Skin of body (tissue), 1 donor: ENCODE measurements at regions not wholly inside any gene's neighbourhood (a gene's known extent, or its start where the extent isn't known, plus 50 kb on each side); places are given as distances from the start of the nearest gene placed in this dataset.
"Not testable (repeated sequence)": the region's sequence is repeated elsewhere in the genome, so short reads cannot be mapped to it uniquely, and the experiment has no call there.

Experiments
- DNase-seq: peaks from one replicate; lab custom pipeline; 2025; lab: John Stamatoyannopoulos, UW

GRCh38 chr7:69257592-69257991, 340.7 kb upstream of the AUTS2 start:
- DNase-seq, result no peak

GRCh38 chr7:69259445-69259844, 338.8 kb upstream of the AUTS2 start:
- no peak for DNase-seq

- DNase-seq, result no peak
Observed at GRCh38 chr7:69260023-69260422, 338.3 kb upstream of the AUTS2 start.

- no peak for DNase-seq
Observed at GRCh38 chr7:69263550-69263949, 334.7 kb upstream of the AUTS2 start.

- DNase-seq, result peak; percentile 2
Observed at GRCh38 chr7:69269806-69270205, 328.5 kb upstream of the AUTS2 start.

GRCh38 chr7:69272101-69272500, 326.2 kb upstream of the AUTS2 start:
- DNase-seq, result peak; percentile 6

GRCh38 chr7:69276011-69276729, 322.1 kb upstream of the AUTS2 start:
- peak; percentile 50 for DNase-seq

- DNase-seq, result peak; percentile 63
Observed at GRCh38 chr7:69277366-69277765, 320.9 kb upstream of the AUTS2 start.

GRCh38 chr7:69282946-69283345, 315.3 kb upstream of the AUTS2 start:
- DNase-seq, result peak; percentile 22

- peak; percentile 27 for DNase-seq
Observed at GRCh38 chr7:69283421-69283820, 314.9 kb upstream of the AUTS2 start.

GRCh38 chr7:69285854-69286253, 312.4 kb upstream of the AUTS2 start:
- DNase-seq, result no peak

- peak; percentile 47 for DNase-seq
Observed at GRCh38 chr7:69295977-69296376, 302.3 kb upstream of the AUTS2 start.

GRCh38 chr7:69301253-69301652, 297.0 kb upstream of the AUTS2 start:
- peak; percentile 26 for DNase-seq

GRCh38 chr7:69309601-69310000, 288.7 kb upstream of the AUTS2 start:
- no peak for DNase-seq

- DNase-seq, result no peak
Observed at GRCh38 chr7:69311489-69311888, 286.8 kb upstream of the AUTS2 start.

GRCh38 chr7:69313852-69314251, 284.4 kb upstream of the AUTS2 start:
- not testable (repeated sequence) for DNase-seq

GRCh38 chr7:69318794-69319193, 279.5 kb upstream of the AUTS2 start:
- no peak for DNase-seq

- no peak for DNase-seq
Observed at GRCh38 chr7:69328516-69328915, 269.8 kb upstream of the AUTS2 start.

- peak; percentile 62 for DNase-seq
Observed at GRCh38 chr7:69334701-69335100, 263.6 kb upstream of the AUTS2 start.

- no peak for DNase-seq
Observed at GRCh38 chr7:69335331-69335730, 262.9 kb upstream of the AUTS2 start.

GRCh38 chr7:69336976-69337375, 261.3 kb upstream of the AUTS2 start:
- DNase-seq, result no peak

GRCh38 chr7:69338144-69338543, 260.1 kb upstream of the AUTS2 start:
- peak; percentile 41 for DNase-seq

GRCh38 chr7:69341288-69341687, 257.0 kb upstream of the AUTS2 start:
- DNase-seq, result no peak
